ENCODE measurements at regions not wholly inside any gene's neighbourhood (a gene's known extent, or its start where the extent isn't known, plus 50 kb on each side); places are given as distances from the start of the nearest gene placed in this dataset.

DNA sequence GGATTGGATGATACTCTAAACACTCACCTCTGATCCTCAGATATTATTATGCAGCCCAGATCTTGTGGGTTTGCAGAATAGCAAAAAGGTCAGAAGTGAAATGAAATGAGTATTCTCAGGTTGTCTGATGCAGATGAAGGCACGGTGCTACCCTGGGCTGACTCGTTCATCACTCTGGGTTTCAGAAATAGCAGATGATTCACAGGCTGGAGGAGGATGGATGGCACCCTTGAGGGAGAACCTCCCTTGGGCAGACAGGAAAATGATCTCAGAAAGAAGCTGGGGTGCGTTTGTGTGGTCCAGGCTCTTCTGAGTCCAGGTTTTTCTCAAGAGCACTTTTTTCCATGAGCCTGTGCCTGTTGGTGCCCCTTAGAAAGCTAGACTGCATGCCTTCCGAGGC is 515.8 kb upstream of the MKI67 start:
- no peaks in the 10 kb centered on the region for H3K9me3 ChIP-seq (ENCODE audit: low read depth)
- no peak overlapping the region for H3K4me2 ChIP-seq
- H3K36me3 ChIP-seq (replicated peaks; ENCODE audit: insufficient read depth, low read depth): no peaks in the 10 kb centered on the region
- H3K4me3 ChIP-seq: no peak overlapping the region
- no peak overlapping the region for H3K27ac ChIP-seq
- no peak for TF ChIP-seq EZH2 (IDR thresholded peaks at IDR 0.05; ENCODE audit: borderline replicate concordance)
- no peak for TF ChIP-seq EZH2phosphoT487 (IDR thresholded peaks at IDR 0.05; ENCODE audit: low read depth, severe bottlenecking, unreplicated experiment)
- TF ChIP-seq, protein P1, sequence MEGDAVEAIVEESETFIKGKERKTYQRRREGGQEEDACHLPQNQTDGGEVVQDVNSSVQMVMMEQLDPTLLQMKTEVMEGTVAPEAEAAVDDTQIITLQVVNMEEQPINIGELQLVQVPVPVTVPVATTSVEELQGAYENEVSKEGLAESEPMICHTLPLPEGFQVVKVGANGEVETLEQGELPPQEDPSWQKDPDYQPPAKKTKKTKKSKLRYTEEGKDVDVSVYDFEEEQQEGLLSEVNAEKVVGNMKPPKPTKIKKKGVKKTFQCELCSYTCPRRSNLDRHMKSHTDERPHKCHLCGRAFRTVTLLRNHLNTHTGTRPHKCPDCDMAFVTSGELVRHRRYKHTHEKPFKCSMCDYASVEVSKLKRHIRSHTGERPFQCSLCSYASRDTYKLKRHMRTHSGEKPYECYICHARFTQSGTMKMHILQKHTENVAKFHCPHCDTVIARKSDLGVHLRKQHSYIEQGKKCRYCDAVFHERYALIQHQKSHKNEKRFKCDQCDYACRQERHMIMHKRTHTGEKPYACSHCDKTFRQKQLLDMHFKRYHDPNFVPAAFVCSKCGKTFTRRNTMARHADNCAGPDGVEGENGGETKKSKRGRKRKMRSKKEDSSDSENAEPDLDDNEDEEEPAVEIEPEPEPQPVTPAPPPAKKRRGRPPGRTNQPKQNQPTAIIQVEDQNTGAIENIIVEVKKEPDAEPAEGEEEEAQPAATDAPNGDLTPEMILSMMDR (IDR thresholded peaks at IDR 0.05; ENCODE audit: poor library complexity): no peak
- H4K20me1 ChIP-seq (ENCODE audit: insufficient read depth, poor library complexity, severe bottlenecking): no peaks in the 10 kb centered on the region
- WGBS (ENCODE audit: low lambda C conversion rate, missing lambda C conversion rate): 75% methylated on average over 4 of the region's 4 CpGs
- no peak for DNase-seq (ENCODE audit: low spot score)
- no peak overlapping the region for H2AFZ ChIP-seq
- no peaks in the 10 kb centered on the region for H3K27me3 ChIP-seq
- no peaks in the 10 kb centered on the region for H3K4me1 ChIP-seq (ENCODE audit: insufficient read depth)
- no peaks in the 10 kb centered on the region for H3K79me2 ChIP-seq
- no peaks in the 10 kb centered on the region for H3K9me2 ChIP-seq (replicated peaks; ENCODE audit: insufficient read depth)

DNA sequence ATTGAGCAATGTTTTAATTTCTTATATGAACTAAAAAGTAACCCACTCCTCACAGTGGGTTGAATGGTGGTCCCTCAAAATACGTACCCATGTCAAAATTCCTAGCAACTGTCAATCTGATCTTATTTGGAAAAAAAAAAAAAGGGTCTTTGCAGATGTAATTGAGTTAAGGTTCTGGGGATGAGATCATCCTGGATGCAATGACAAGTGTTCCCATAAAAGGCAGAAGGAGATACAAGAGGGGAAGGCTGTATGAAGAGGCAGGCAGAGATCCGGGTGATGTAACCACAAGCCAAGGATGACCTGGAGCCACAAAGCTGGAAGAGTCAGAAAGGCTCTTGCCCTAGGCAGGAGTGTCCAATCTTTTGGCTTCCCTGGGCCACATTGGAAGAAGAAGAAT is 516.3 kb upstream of the MKI67 start:
- DNase-seq (ENCODE audit: low spot score): no peak
- no peaks in the 10 kb centered on the region for H3K36me3 ChIP-seq (replicated peaks; ENCODE audit: insufficient read depth, low read depth)
- TF ChIP-seq EZH2 (IDR thresholded peaks at IDR 0.05; ENCODE audit: borderline replicate concordance): no peak
- TF ChIP-seq, protein P1 (IDR thresholded peaks at IDR 0.05; ENCODE audit: poor library complexity): no peak
- TF ChIP-seq EZH2phosphoT487 (IDR thresholded peaks at IDR 0.05; ENCODE audit: low read depth, severe bottlenecking, unreplicated experiment): no peak
- no peaks in the 10 kb centered on the region for H3K9me3 ChIP-seq (ENCODE audit: low read depth)
- no peak overlapping the region for H2AFZ ChIP-seq
- no peaks in the 10 kb centered on the region for H4K20me1 ChIP-seq (ENCODE audit: insufficient read depth, poor library complexity, severe bottlenecking)
- no peaks in the 10 kb centered on the region for H3K9me2 ChIP-seq (replicated peaks; ENCODE audit: insufficient read depth)
- H3K79me2 ChIP-seq: no peaks in the 10 kb centered on the region
- H3K4me2 ChIP-seq: no peak overlapping the region
- no peak overlapping the region for H3K4me3 ChIP-seq
- no peak overlapping the region for H3K27ac ChIP-seq
- H3K4me1 ChIP-seq (ENCODE audit: insufficient read depth): no peaks in the 10 kb centered on the region
- no peaks in the 10 kb centered on the region for H3K27me3 ChIP-seq
- 79% methylated on average over 2 of the region's 2 CpGs for WGBS (ENCODE audit: low lambda C conversion rate, missing lambda C conversion rate)

DNA sequence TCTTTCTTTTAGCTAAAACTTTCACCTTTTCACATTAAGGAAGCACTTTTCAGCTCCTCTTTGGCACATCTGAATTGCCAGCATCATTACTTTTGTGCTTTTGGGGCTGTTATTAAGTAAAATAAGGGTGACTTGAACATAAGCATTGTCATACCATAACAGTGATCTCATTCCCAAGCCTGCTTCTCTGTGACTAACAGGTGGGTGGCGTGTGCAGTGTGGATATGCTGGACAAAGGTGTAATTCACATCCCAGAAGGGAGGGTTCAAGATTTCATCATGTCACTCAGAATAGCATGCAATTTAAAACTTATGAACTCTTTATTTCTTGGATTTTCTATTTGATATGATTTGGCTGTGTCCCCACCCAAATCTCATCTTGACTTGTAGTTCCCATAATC is 517.4 kb upstream of the MKI67 start:
- no peak overlapping the region for H3K4me2 ChIP-seq
- no peaks in the 10 kb centered on the region for H3K9me2 ChIP-seq (replicated peaks; ENCODE audit: insufficient read depth)
- no peaks in the 10 kb centered on the region for H3K9me3 ChIP-seq (ENCODE audit: low read depth)
- no peaks in the 10 kb centered on the region for H3K4me1 ChIP-seq (ENCODE audit: insufficient read depth)
- no peaks in the 10 kb centered on the region for H4K20me1 ChIP-seq (ENCODE audit: insufficient read depth, poor library complexity, severe bottlenecking)
- no peaks in the 10 kb centered on the region for H3K79me2 ChIP-seq
- no peak overlapping the region for H3K27ac ChIP-seq
- TF ChIP-seq, protein P1 (IDR thresholded peaks at IDR 0.05; ENCODE audit: poor library complexity): no peak
- TF ChIP-seq EZH2 (IDR thresholded peaks at IDR 0.05; ENCODE audit: borderline replicate concordance) (no peak), EZH2phosphoT487 (IDR thresholded peaks at IDR 0.05; ENCODE audit: low read depth, severe bottlenecking, unreplicated experiment) (no peak)
- H3K27me3 ChIP-seq: no peaks in the 10 kb centered on the region
- H3K36me3 ChIP-seq (replicated peaks; ENCODE audit: insufficient read depth, low read depth): no peaks in the 10 kb centered on the region
- 79% methylated on average over 1 of the region's 1 CpG for WGBS (ENCODE audit: low lambda C conversion rate, missing lambda C conversion rate)
- no peak overlapping the region for H3K4me3 ChIP-seq
- DNase-seq (ENCODE audit: low spot score): no peak
- no peak overlapping the region for H2AFZ ChIP-seq

DNA sequence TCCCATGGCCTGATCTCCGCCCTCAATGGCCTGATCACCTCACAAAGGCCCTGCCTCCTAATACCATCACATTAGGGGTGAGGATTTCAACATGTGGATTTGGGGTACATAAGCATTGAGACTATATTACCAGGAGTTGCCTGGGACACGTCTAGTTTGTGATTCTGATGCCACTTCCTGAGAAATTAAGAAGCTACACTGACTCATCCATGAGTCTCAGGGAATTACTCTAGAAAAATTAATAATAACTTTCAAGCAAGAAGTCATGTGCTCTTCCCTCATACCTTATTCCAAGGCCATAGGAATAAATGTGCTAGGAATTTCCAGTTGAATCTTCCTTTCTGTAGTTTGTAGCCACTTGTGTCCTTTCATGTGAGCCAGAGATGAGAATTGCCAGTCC is 519.3 kb upstream of the MKI67 start:
- 90% methylated on average over 2 of the region's 2 CpGs for WGBS (ENCODE audit: low lambda C conversion rate, missing lambda C conversion rate)
- H3K9me3 ChIP-seq (ENCODE audit: low read depth): no peaks in the 10 kb centered on the region
- no peak overlapping the region for H3K4me3 ChIP-seq
- no peaks in the 10 kb centered on the region for H3K36me3 ChIP-seq (replicated peaks; ENCODE audit: insufficient read depth, low read depth)
- no peaks in the 10 kb centered on the region for H4K20me1 ChIP-seq (ENCODE audit: insufficient read depth, poor library complexity, severe bottlenecking)
- H3K9me2 ChIP-seq (replicated peaks; ENCODE audit: insufficient read depth): no peaks in the 10 kb centered on the region
- H3K79me2 ChIP-seq: no peaks in the 10 kb centered on the region
- TF ChIP-seq, protein P1 (IDR thresholded peaks at IDR 0.05; ENCODE audit: poor library complexity): no peak
- TF ChIP-seq EZH2phosphoT487 (IDR thresholded peaks at IDR 0.05; ENCODE audit: low read depth, severe bottlenecking, unreplicated experiment): no peak
- TF ChIP-seq EZH2 (IDR thresholded peaks at IDR 0.05; ENCODE audit: borderline replicate concordance): no peak
- H3K4me2 ChIP-seq: no peak overlapping the region
- no peak for DNase-seq (ENCODE audit: low spot score)
- H3K27me3 ChIP-seq: no peaks in the 10 kb centered on the region
- no peak overlapping the region for H3K27ac ChIP-seq
- H3K4me1 ChIP-seq (ENCODE audit: insufficient read depth): no peaks in the 10 kb centered on the region
- no peak overlapping the region for H2AFZ ChIP-seq
